Fibroblast of skin of back (primary cell): ENCODE measurements at regions not wholly inside any gene's neighbourhood (a gene's known extent, or its start where the extent isn't known, plus 50 kb on each side); places are given as distances from the start of the nearest gene placed in this dataset.

Experiments
- DNase-seq: peaks from one replicate; pipeline ENCODE4 v3.0.0-alpha.2; 2013

- DNase-seq: peak; percentile 61
Observed at GRCh38 chr20:47406849-47407682, 50.6 kb upstream of the ZMYND8 start.

- no peak for DNase-seq
Observed at GRCh38 chr20:47411161-47411560, 54.7 kb upstream of the ZMYND8 start.

- DNase-seq: no peak
Observed at GRCh38 chr20:47412083-47412482, 55.6 kb upstream of the ZMYND8 start.

- DNase-seq: no peak
Observed at GRCh38 chr20:47413189-47413588, 56.7 kb upstream of the ZMYND8 start.

GRCh38 chr20:47417245-47418068 lies 61.0 kb upstream of the ZMYND8 start:
- no peak for DNase-seq

GRCh38 chr20:47418069-47418757 lies 61.7 kb upstream of the ZMYND8 start:
- no peak for DNase-seq

- no peak for DNase-seq
Observed at GRCh38 chr20:47419953-47420514, 63.5 kb upstream of the ZMYND8 start.

- DNase-seq: no peak
Observed at GRCh38 chr20:47421076-47421475, 64.6 kb upstream of the ZMYND8 start.

- DNase-seq: no peak
Observed at GRCh38 chr20:47423586-47423985, 67.1 kb upstream of the ZMYND8 start.

- DNase-seq: no peak
Observed at GRCh38 chr20:47427067-47427466, 70.6 kb upstream of the ZMYND8 start.

- DNase-seq: no peak
Observed at GRCh38 chr20:47427746-47428145, 71.2 kb upstream of the ZMYND8 start.

- DNase-seq: no peak
Observed at GRCh38 chr20:47428164-47428563, 71.7 kb upstream of the ZMYND8 start.

GRCh38 chr20:47428851-47429336 lies 72.4 kb upstream of the ZMYND8 start:
- no peak for DNase-seq

- no peak for DNase-seq
Observed at GRCh38 chr20:47429409-47429808, 72.3 kb upstream of the NCOA3 start.

- no peak for DNase-seq
Observed at GRCh38 chr20:47430862-47431588, 70.7 kb upstream of the NCOA3 start.

- no peak for DNase-seq
Observed at GRCh38 chr20:47432834-47433210, 68.9 kb upstream of the NCOA3 start.

- peak; percentile 54 for DNase-seq
Observed at GRCh38 chr20:47434128-47434779, 67.4 kb upstream of the NCOA3 start.

GRCh38 chr20:47438464-47439381 lies 63.0 kb upstream of the NCOA3 start:
- no peak for DNase-seq

GRCh38 chr20:47440857-47441773 lies 60.6 kb upstream of the NCOA3 start:
- peak; percentile 82 for DNase-seq
